Liver (tissue), 8 donors: ENCODE measurements at regions not wholly inside any gene's neighbourhood (a gene's known extent, or its start where the extent isn't known, plus 50 kb on each side); places are given as distances from the start of the nearest gene placed in this dataset.

Experiments
- DNase-seq: peaks from one replicate; pipeline ENCODE4 v3.0.0-alpha.2; 2017; ENCODE audit warnings: low spot score
- H3K27ac ChIP-seq, 2 donors: one replicate each; pipeline ENCODE4 v1.7.0; 2013; ENCODE audit warnings: inconsistent platforms in 2 of 2, low read length in 2 of 2, control low read depth in 1 of 2, low read depth in 1 of 2, mild to moderate bottlenecking in 1 of 2
- H3K27me3 ChIP-seq, 4 donors: one replicate each; pipeline versions ENCODE4 v1.6.1 to v1.7.0; 2013; ENCODE audit warnings: low read length in 3 of 4, inconsistent platforms in 1 of 4, mild to moderate bottlenecking in 1 of 4, moderate library complexity in 1 of 4; ENCODE audit not compliant: control insufficient read depth in 4 of 4, insufficient read depth in 4 of 4
- H3K36me3 ChIP-seq, 4 donors: one replicate each; pipeline versions ENCODE4 v1.6.1 to v1.7.0; 2013; ENCODE audit warnings: low read length in 3 of 4, mild to moderate bottlenecking in 3 of 4, low read depth in 1 of 4, moderate library complexity in 1 of 4; ENCODE audit not compliant: control insufficient read depth in 4 of 4, insufficient read depth in 3 of 4
- H3K4me1 ChIP-seq, 4 donors: one replicate each; pipeline versions ENCODE4 v1.6.1 to v1.7.0; 2013; ENCODE audit warnings: low read length in 3 of 4, mild to moderate bottlenecking in 3 of 4, moderate library complexity in 1 of 4; ENCODE audit not compliant: control insufficient read depth in 4 of 4, insufficient read depth in 4 of 4
- H3K4me3 ChIP-seq, 3 donors: one replicate each; pipeline versions ENCODE4 v1.6.1 to v1.7.0; 2013; ENCODE audit warnings: low read length in 3 of 3, control low read depth in 1 of 3, low read depth in 1 of 3, mild to moderate bottlenecking in 1 of 3
- H3K9ac ChIP-seq, 2 donors: one replicate each; pipeline ENCODE4 v1.7.0; 2013; ENCODE audit warnings: low read length in 2 of 2, mild to moderate bottlenecking in 2 of 2, moderate library complexity in 2 of 2, control low read depth in 1 of 2, low read depth in 1 of 2
- H3K9me3 ChIP-seq, 4 donors: one replicate each; pipeline versions ENCODE4 v1.6.1 to v1.7.0; 2013; ENCODE audit warnings: low read length in 3 of 4; ENCODE audit not compliant: control insufficient read depth in 4 of 4
- EGR1 ChIP-seq, 2 donors: IDR thresholded peaks; 2 replicates each; pipeline ENCODE4 v1.6.1; 2016 to 2018; ENCODE audit warnings: antibody characterized with exemption in 2 of 2, low read depth in 2 of 2
- FOXA1 ChIP-seq: IDR thresholded peaks from 2 replicates; pipeline ENCODE4 v1.6.1; 2016; ENCODE audit warnings: antibody characterized with exemption
- FOXA2 ChIP-seq: IDR thresholded peaks from 2 replicates; pipeline ENCODE4 v1.6.1; 2016; ENCODE audit warnings: antibody characterized with exemption
- GABPA ChIP-seq, 2 donors: IDR thresholded peaks in 1 of 2; conservative IDR thresholded peaks in 1 of 2; 2 replicates each; pipeline ENCODE4 v1.6.1; 2016; ENCODE audit warnings: antibody characterized with exemption in 2 of 2, mild to moderate bottlenecking in 1 of 2, moderate library complexity in 1 of 2
- HNF4A ChIP-seq, 2 donors: conservative IDR thresholded peaks; 2 replicates each; pipeline ENCODE4 v1.6.1; 2016; ENCODE audit warnings: antibody characterized with exemption in 2 of 2, mild to moderate bottlenecking in 2 of 2
- HNF4G ChIP-seq: IDR thresholded peaks from 2 replicates; pipeline ENCODE4 v1.6.1; 2016; ENCODE audit warnings: antibody characterized with exemption
- JUND ChIP-seq, 2 donors: IDR thresholded peaks; 2 replicates each; pipeline ENCODE4 v1.6.1; 2016; ENCODE audit warnings: antibody characterized with exemption in 2 of 2
- NR2F2 ChIP-seq: IDR thresholded peaks from 2 replicates; pipeline ENCODE4 v1.6.1; 2016; ENCODE audit warnings: antibody characterized with exemption
- RAD21 ChIP-seq, 2 donors: IDR thresholded peaks; 2 replicates each; pipeline ENCODE4 v1.6.1; 2016; ENCODE audit warnings: antibody characterized with exemption in 2 of 2, mild to moderate bottlenecking in 2 of 2
- RXRA ChIP-seq, 2 donors: IDR thresholded peaks; 2 replicates each; pipeline ENCODE4 v1.6.1; 2017 to 2018; ENCODE audit warnings: antibody characterized with exemption in 2 of 2, mild to moderate bottlenecking in 1 of 2
- SP1 ChIP-seq: IDR thresholded peaks from 2 replicates; pipeline ENCODE4 v1.6.1; 2018; ENCODE audit warnings: antibody characterized with exemption, mild to moderate bottlenecking
- TAF1 ChIP-seq: conservative IDR thresholded peaks from 2 replicates; pipeline ENCODE4 v1.6.1; 2016; ENCODE audit warnings: antibody characterized with exemption, mild to moderate bottlenecking
- YY1 ChIP-seq: IDR thresholded peaks from 2 replicates; pipeline ENCODE4 v1.6.1; 2016; ENCODE audit warnings: antibody characterized with exemption, mild to moderate bottlenecking
- WGBS: extraction: QIAGEN DNeasy Blood & Tissue Kit; methylation state at CpG from one replicate; pipeline ENCODE4 v1.1.7; 2013; 5-methylcytosine and 5-hydroxymethylcytosine counted together
- TF ChIP-seq, protein P1 (sequence below): IDR thresholded peaks from 2 replicates; pipeline ENCODE4 v1.6.1; 2016; ENCODE audit warnings: antibody characterized with exemption
- TF ChIP-seq, protein P2 (sequence below): IDR thresholded peaks from 2 replicates; pipeline ENCODE4 v1.6.1; 2016; ENCODE audit warnings: antibody characterized with exemption
- TF ChIP-seq, protein P3 (sequence below): IDR thresholded peaks from 2 replicates; pipeline ENCODE4 v1.6.1; 2016; ENCODE audit warnings: antibody characterized with exemption
- TF ChIP-seq, protein P4 (sequence below): IDR thresholded peaks from 2 replicates; pipeline ENCODE4 v1.6.1; 2016; ENCODE audit warnings: antibody characterized with exemption, mild to moderate bottlenecking
- TF ChIP-seq, protein P5 (sequence below): fragments of 150-350 bp; IDR thresholded peaks from 2 replicates; pipeline ENCODE4 v1.5.1; 2017; ENCODE audit warnings: improper control_type of control experiment, low read depth, low read length; ENCODE audit not compliant: missing input control
- donor health status: healthy.
- donor health status: healthy.
- donor health status: healthy.
- donor health status: healthy.
- donor health status: healthy.

DNA sequence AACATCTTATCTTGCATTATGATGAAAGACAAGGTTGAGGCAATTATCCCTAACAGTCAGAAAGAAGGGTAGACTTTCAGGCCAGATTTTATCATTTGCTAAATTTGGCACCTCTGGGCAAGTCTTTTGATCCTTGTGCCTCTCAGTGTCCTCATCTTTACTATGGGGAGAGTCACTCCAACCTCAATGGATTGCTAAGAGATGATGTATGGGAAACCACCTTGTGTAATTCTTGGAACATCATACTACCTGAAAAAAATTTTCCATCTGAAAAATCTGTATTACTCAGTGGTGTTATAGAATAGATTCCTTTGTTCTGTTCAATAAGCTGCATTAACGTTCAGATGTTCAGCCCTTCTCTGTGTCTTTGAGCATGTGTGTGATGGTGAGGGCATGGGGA lies 230.7 kb downstream of the TGFB2 start (continued):
- TF ChIP-seq RAD21 (IDR thresholded peaks at IDR 0.05) = no peak
- no peak for TF ChIP-seq HNF4G
- no peak for TF ChIP-seq YY1
- TF ChIP-seq JUND (IDR thresholded peaks at IDR 0.05) = no peak

DNA sequence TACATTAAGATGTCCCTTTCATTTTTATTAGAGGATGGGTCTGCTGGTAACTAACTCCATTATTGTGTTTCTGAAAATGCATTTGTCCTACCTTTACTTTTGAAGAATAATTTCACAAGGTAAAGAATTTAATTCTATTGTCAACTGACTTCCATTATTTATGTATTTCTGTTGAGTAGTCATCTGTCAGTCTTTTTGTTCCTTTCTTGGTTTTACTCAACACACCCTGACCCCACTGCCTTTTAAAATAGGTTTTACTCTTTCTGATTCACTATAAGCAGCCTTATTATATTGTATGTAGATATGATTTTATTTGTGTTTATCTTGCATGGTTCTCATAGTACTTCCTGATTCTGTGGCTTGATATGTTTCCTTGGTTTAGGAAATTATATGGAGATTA lies 237.5 kb downstream of the TGFB2 start:
- TF ChIP-seq TAF1 (no peak), NR2F2 (no peak), RAD21 (IDR thresholded peaks at IDR 0.05) (no peak), HNF4G (no peak), RXRA (IDR thresholded peaks at IDR 0.05) (no peak), JUND (IDR thresholded peaks at IDR 0.05) (no peak), FOXA1 (no peak), HNF4A (conservative IDR thresholded peaks at IDR 0.05) (no peak)
- TF ChIP-seq, protein P1, sequence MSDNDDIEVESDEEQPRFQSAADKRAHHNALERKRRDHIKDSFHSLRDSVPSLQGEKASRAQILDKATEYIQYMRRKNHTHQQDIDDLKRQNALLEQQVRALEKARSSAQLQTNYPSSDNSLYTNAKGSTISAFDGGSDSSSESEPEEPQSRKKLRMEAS = no peak
- TF ChIP-seq, protein P2, sequence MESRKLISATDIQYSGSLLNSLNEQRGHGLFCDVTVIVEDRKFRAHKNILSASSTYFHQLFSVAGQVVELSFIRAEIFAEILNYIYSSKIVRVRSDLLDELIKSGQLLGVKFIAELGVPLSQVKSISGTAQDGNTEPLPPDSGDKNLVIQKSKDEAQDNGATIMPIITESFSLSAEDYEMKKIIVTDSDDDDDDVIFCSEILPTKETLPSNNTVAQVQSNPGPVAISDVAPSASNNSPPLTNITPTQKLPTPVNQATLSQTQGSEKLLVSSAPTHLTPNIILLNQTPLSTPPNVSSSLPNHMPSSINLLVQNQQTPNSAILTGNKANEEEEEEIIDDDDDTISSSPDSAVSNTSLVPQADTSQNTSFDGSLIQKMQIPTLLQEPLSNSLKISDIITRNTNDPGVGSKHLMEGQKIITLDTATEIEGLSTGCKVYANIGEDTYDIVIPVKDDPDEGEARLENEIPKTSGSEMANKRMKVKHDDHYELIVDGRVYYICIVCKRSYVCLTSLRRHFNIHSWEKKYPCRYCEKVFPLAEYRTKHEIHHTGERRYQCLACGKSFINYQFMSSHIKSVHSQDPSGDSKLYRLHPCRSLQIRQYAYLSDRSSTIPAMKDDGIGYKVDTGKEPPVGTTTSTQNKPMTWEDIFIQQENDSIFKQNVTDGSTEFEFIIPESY = no peak
- TF ChIP-seq, protein P3, sequence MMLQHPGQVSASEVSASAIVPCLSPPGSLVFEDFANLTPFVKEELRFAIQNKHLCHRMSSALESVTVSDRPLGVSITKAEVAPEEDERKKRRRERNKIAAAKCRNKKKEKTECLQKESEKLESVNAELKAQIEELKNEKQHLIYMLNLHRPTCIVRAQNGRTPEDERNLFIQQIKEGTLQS = no peak
- no peak for DNase-seq

DNA sequence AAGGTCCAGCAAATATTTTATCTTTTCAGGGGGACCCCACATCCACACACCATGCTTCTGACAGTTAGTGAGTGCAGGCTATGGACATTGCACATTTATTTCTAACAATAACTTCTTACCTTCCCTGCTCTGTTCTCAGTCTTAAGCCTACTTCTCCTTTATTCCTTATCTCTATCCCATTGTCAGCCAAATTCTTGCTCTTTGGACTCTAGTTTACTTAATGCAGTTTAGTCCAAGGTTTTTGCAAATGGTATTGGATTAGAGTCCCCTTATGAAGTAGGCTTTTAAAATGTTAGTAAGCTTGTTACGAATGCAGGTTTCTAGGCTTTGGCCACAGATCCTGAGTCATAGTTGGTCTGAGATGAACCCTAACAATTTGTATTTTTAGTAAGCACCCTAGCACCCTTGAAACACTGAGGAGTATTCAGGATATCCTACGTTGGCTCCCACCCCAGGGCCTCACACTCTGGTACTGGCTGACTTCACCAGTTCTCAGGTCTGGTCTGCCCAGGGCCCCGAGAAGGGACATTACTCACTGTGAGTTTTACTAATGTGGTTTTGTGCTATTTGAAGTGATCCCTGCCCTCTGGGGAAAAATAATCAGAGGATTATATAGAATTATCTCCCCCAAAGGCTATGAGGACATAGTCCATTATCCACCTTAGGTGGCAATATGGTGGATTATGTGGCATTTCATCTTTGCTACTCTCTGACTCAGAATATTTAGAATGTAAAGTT lies 239.5 kb downstream of the TGFB2 start:
- 64% methylated on average over 3 of the region's 3 CpGs for WGBS
- H3K36me3 ChIP-seq = no peaks in the 10 kb centered on the region
- H3K9me3 ChIP-seq = peaks cover 0 to 4% (median 0%) of the 10 kb centered on the region in 4 donors
- H3K4me3 ChIP-seq = no peak overlapping the region
- no peaks in the 10 kb centered on the region for H3K27me3 ChIP-seq
- DNase-seq = no peak
- no peaks in the 10 kb centered on the region for H3K4me1 ChIP-seq
- no peak overlapping the region for H3K27ac ChIP-seq
- TF ChIP-seq NR2F2 (no peak), FOXA1 (no peak), HNF4A (conservative IDR thresholded peaks at IDR 0.05) (no peak), YY1 (no peak), EGR1 (IDR thresholded peaks at IDR 0.05; ENCODE audit: low read depth in 2 of 2) (no peak), HNF4G (no peak), FOXA2 (no peak), RXRA (IDR thresholded peaks at IDR 0.05) (no peak), TAF1 (no peak), JUND (IDR thresholded peaks at IDR 0.05) (no peak), GABPA (IDR thresholded peaks at IDR 0.05 in 1 of 2, conservative IDR thresholded peaks at IDR 0.05 in 1 of 2) (no peak), SP1 (no peak), RAD21 (IDR thresholded peaks at IDR 0.05) (no peak)
- TF ChIP-seq, protein P1 = no peak
- TF ChIP-seq, protein P4, sequence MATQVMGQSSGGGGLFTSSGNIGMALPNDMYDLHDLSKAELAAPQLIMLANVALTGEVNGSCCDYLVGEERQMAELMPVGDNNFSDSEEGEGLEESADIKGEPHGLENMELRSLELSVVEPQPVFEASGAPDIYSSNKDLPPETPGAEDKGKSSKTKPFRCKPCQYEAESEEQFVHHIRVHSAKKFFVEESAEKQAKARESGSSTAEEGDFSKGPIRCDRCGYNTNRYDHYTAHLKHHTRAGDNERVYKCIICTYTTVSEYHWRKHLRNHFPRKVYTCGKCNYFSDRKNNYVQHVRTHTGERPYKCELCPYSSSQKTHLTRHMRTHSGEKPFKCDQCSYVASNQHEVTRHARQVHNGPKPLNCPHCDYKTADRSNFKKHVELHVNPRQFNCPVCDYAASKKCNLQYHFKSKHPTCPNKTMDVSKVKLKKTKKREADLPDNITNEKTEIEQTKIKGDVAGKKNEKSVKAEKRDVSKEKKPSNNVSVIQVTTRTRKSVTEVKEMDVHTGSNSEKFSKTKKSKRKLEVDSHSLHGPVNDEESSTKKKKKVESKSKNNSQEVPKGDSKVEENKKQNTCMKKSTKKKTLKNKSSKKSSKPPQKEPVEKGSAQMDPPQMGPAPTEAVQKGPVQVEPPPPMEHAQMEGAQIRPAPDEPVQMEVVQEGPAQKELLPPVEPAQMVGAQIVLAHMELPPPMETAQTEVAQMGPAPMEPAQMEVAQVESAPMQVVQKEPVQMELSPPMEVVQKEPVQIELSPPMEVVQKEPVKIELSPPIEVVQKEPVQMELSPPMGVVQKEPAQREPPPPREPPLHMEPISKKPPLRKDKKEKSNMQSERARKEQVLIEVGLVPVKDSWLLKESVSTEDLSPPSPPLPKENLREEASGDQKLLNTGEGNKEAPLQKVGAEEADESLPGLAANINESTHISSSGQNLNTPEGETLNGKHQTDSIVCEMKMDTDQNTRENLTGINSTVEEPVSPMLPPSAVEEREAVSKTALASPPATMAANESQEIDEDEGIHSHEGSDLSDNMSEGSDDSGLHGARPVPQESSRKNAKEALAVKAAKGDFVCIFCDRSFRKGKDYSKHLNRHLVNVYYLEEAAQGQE = no peak
- TF ChIP-seq, protein P3 = no peak
- TF ChIP-seq, protein P5, sequence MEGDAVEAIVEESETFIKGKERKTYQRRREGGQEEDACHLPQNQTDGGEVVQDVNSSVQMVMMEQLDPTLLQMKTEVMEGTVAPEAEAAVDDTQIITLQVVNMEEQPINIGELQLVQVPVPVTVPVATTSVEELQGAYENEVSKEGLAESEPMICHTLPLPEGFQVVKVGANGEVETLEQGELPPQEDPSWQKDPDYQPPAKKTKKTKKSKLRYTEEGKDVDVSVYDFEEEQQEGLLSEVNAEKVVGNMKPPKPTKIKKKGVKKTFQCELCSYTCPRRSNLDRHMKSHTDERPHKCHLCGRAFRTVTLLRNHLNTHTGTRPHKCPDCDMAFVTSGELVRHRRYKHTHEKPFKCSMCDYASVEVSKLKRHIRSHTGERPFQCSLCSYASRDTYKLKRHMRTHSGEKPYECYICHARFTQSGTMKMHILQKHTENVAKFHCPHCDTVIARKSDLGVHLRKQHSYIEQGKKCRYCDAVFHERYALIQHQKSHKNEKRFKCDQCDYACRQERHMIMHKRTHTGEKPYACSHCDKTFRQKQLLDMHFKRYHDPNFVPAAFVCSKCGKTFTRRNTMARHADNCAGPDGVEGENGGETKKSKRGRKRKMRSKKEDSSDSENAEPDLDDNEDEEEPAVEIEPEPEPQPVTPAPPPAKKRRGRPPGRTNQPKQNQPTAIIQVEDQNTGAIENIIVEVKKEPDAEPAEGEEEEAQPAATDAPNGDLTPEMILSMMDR = no peak
- TF ChIP-seq, protein P2 = no peak
- no peak overlapping the region for H3K9ac ChIP-seq

More for the DNA sequence above, 237.5 kb downstream of the TGFB2 start:
- H3K27ac ChIP-seq = no peak overlapping the region
- H3K9ac ChIP-seq = no peak overlapping the region
- H3K4me1 ChIP-seq = no peaks in the 10 kb centered on the region
- H3K9me3 ChIP-seq = peaks cover 0 to 4% (median 0%) of the 10 kb centered on the region in 4 donors
- no peaks in the 10 kb centered on the region for H3K27me3 ChIP-seq
- H3K36me3 ChIP-seq = no peaks in the 10 kb centered on the region
- H3K4me3 ChIP-seq = no peak overlapping the region
